SK-N-SH (cell line): ENCODE measurements at regions not wholly inside any gene's neighbourhood (a gene's known extent, or its start where the extent isn't known, plus 50 kb on each side); places are given as distances from the start of the nearest gene placed in this dataset.

Experiments used
- CTCF ChIA-PET: fragments of 300-600, 350-600 bp; formaldehyde crosslinking; extraction: SDS; loops from one replicate; lab custom pipeline; 2021; lab: Yijun Ruan, JAX
- POLR2A ChIA-PET: fragments of 350-600 bp; sonication (Branson Sonifier 250); formaldehyde crosslinking; extraction: SDS; loops from one replicate; lab custom pipeline; 2020; ENCODE audit warnings: antibody characterized with exemption, inconsistent platforms; lab: Yijun Ruan, JAX
- DNase-seq: peaks from one replicate; pipeline ENCODE4 v3.0.0; 2012
- H2AFZ ChIP-seq: fragments of 200-600 bp; sonication (generic); 2 replicates; pipeline ENCODE4 v1.8.1; 2016; ENCODE audit warnings: antibody characterized with exemption, mild to moderate bottlenecking, low read depth
- H3F3A ChIP-seq: fragments of 200-600 bp; sonication (generic); replicated peaks from 2 replicates; pipeline ENCODE3; 2016; ENCODE audit warnings: antibody characterized with exemption, mild to moderate bottlenecking; ENCODE audit not compliant: insufficient read depth
- H3K27ac ChIP-seq, 2 experiments: fragments of 200-500 bp in 1 of 2; fragments of 200-600 bp in 1 of 2; sonication (Bioruptor generic) in 1 of 2; sonication (generic), shearing (Covaris generic) in 1 of 2; 2 replicates each; pipeline versions ENCODE4 v1.5.1 to v1.6.1; 2014 to 2016; ENCODE audit warnings: low read depth in 2 of 2, inconsistent platforms in 1 of 2, low read length in 1 of 2, mild to moderate bottlenecking in 1 of 2, mixed read lengths in 1 of 2
- H3K27me3 ChIP-seq: fragments of 200-600 bp; sonication (generic), shearing (Covaris generic); 2 replicates; pipeline ENCODE4 v1.6.1; 2016; ENCODE audit warnings: mixed run types; ENCODE audit not compliant: insufficient read depth
- H3K36me3 ChIP-seq, 2 experiments: fragments of 200-500 bp in 1 of 2; fragments of 200-600 bp in 1 of 2; sonication (Bioruptor generic) in 1 of 2; sonication (generic) in 1 of 2; replicated peaks in 1 of 2; 2 replicates each; pipeline versions ENCODE3 to v1.5.1; 2014 to 2016; ENCODE audit warnings: low read length in 1 of 2, mild to moderate bottlenecking in 1 of 2; ENCODE audit not compliant: insufficient read depth in 2 of 2, control insufficient read depth in 1 of 2
- H3K4me1 ChIP-seq, 2 experiments: fragments of 200-500 bp in 1 of 2; fragments of 200-600 bp in 1 of 2; sonication (Bioruptor generic) in 1 of 2; sonication (generic), shearing (Covaris generic) in 1 of 2; 2 replicates each; pipeline versions ENCODE4 v1.5.1 to v1.6.1; 2014 to 2016; ENCODE audit warnings: low read depth in 1 of 2, low read length in 1 of 2, mixed run types in 1 of 2; ENCODE audit not compliant: insufficient read depth in 2 of 2, control insufficient read depth in 1 of 2
- H3K4me2 ChIP-seq: fragments of 200-600 bp; sonication (generic), shearing (Covaris generic); 2 replicates; pipeline ENCODE4 v1.6.1; 2017; ENCODE audit warnings: mixed run types
- H3K4me3 ChIP-seq, 2 experiments: fragments of 200-500 bp in 1 of 2; fragments of 200-600 bp in 1 of 2; sonication (Bioruptor generic) in 1 of 2; sonication (generic), shearing (Covaris generic) in 1 of 2; 2 replicates each; pipeline versions ENCODE4 v1.5.1 to v1.8.1; 2014 to 2016; ENCODE audit warnings: low read depth in 2 of 2, inconsistent platforms in 1 of 2, low read length in 1 of 2, mild to moderate bottlenecking in 1 of 2, mixed read lengths in 1 of 2, moderate library complexity in 1 of 2
- H3K79me2 ChIP-seq: fragments of 200-600 bp; sonication (generic); 2 replicates; pipeline ENCODE4 v1.8.1; 2017; ENCODE audit warnings: mild to moderate bottlenecking; ENCODE audit not compliant: insufficient read depth
- H3K9ac ChIP-seq: fragments of 200-600 bp; sonication (generic); 2 replicates; pipeline ENCODE4 v1.6.1; 2017; ENCODE audit warnings: mixed run types
- H3K9me2 ChIP-seq: fragments of 200-600 bp; sonication (generic); 2 replicates; pipeline ENCODE4 v1.6.1; 2017; ENCODE audit warnings: mixed run types
- H3K9me3 ChIP-seq: fragments of 200-600 bp; sonication (generic); 2 replicates; pipeline ENCODE4 v1.6.1; 2017; ENCODE audit warnings: mixed run types, mild to moderate bottlenecking, moderate library complexity
- H4K20me1 ChIP-seq: fragments of 200-600 bp; sonication (generic); 2 replicates; pipeline ENCODE4 v1.6.1; 2017; ENCODE audit warnings: mild to moderate bottlenecking, mixed run types; ENCODE audit not compliant: insufficient read depth
- CHD2 ChIP-seq: fragments of 150-350 bp; IDR thresholded peaks from 2 replicates; pipeline ENCODE4 v1.6.1; 2018; ENCODE audit warnings: low read length; ENCODE audit not compliant: partially characterized antibody
- FOXJ3 ChIP-seq: sonication (generic); formaldehyde crosslinking; IDR thresholded peaks from 2 replicates; pipeline ENCODE4 v1.5.1; 2020; ENCODE audit warnings: mild to moderate bottlenecking, missing genetic modification reagents
- GATA2 ChIP-seq: sonication (generic); formaldehyde crosslinking; IDR thresholded peaks from 2 replicates; pipeline ENCODE4 v1.5.0; 2020; ENCODE audit warnings: mild to moderate bottlenecking, missing genetic modification reagents
- JUND ChIP-seq: IDR thresholded peaks from 2 replicates; pipeline ENCODE4 v1.4.0; 2012
- NFIC ChIP-seq: IDR thresholded peaks from 2 replicates; pipeline ENCODE4 v1.4.0; 2012; ENCODE audit warnings: borderline replicate concordance
- RCOR1 ChIP-seq: fragments of 150-350 bp; IDR thresholded peaks from 2 replicates; pipeline ENCODE4 v1.6.1; 2017; ENCODE audit warnings: antibody characterized with exemption, low read length
- REST ChIP-seq: IDR thresholded peaks from 2 replicates; pipeline ENCODE4 v1.6.1; 2012; ENCODE audit warnings: mild to moderate bottlenecking, low read depth, low read length, moderate library complexity
- RXRA ChIP-seq: IDR thresholded peaks from 2 replicates; pipeline ENCODE4 v1.4.0; 2012; ENCODE audit warnings: low read depth, mild to moderate bottlenecking, borderline replicate concordance
- SMC3 ChIP-seq: IDR thresholded peaks from 2 replicates; pipeline ENCODE4 v1.6.1; 2012; ENCODE audit warnings: low read depth, low read length, improper control_type of control experiment
- USF1 ChIP-seq: IDR thresholded peaks from 2 replicates; pipeline ENCODE4 v1.4.0; 2012; ENCODE audit warnings: low read depth, borderline replicate concordance
- USF2 ChIP-seq: fragments of 150-350 bp; IDR thresholded peaks from 2 replicates; pipeline ENCODE4 v1.6.1; 2017; ENCODE audit warnings: antibody characterized with exemption, low read length, low read depth, borderline replicate concordance
- ZBTB33 ChIP-seq: IDR thresholded peaks from 2 replicates; pipeline ENCODE4 v1.4.0; 2012; ENCODE audit warnings: low read depth, borderline replicate concordance
- WGBS: methylation state at CpG from one replicate; pipeline ENCODE4 v1.1.6; 2017; ENCODE audit warnings: low lambda C conversion rate; 5-methylcytosine and 5-hydroxymethylcytosine counted together

- DNase-seq = no peak
- H3K4me1 ChIP-seq = no peaks in the 10 kb centered on the region
- ChIA-PET CTCF (no interaction called here), POLR2A (no interaction called here)
- no peaks in the 10 kb centered on the region for H3K9me2 ChIP-seq
- TF ChIP-seq RXRA = no peak
- TF ChIP-seq CHD2 = no peak
- no peak for TF ChIP-seq SMC3
- TF ChIP-seq RCOR1 = no peak
- TF ChIP-seq GATA2 (CRISPR knock-in tag) = no peak
- TF ChIP-seq JUND = no peak
- TF ChIP-seq REST = no peak
- no peak for TF ChIP-seq USF1
- TF ChIP-seq USF2 = no peak
- no peak for TF ChIP-seq ZBTB33
- no peak for TF ChIP-seq FOXJ3 (CRISPR knock-in tag)
- no peak for TF ChIP-seq NFIC
- H4K20me1 ChIP-seq = no peaks in the 10 kb centered on the region
- H3K27me3 ChIP-seq = no peaks in the 10 kb centered on the region; the same call in 1 of the 2 replicates
- no peak overlapping the region for H3K4me2 ChIP-seq
- no peaks in the 10 kb centered on the region for H3F3A ChIP-seq
- no peak overlapping the region for H2AFZ ChIP-seq
- H3K36me3 ChIP-seq = no peaks in the 10 kb centered on the region
- H3K27ac ChIP-seq = no peak overlapping the region
- no peak overlapping the region for H3K9ac ChIP-seq
- WGBS = 10% methylated on average over 6 of the region's 6 CpGs
- no peaks in the 10 kb centered on the region for H3K79me2 ChIP-seq
- no peaks in the 10 kb centered on the region for H3K9me3 ChIP-seq
- no peak overlapping the region for H3K4me3 ChIP-seq
Measured at GRCh38 chr4:84220990-84221389, 278.1 kb downstream of the NKX6-1 start.
